ENCODE measurements at regions not wholly inside any gene's neighbourhood (a gene's known extent, or its start where the extent isn't known, plus 50 kb on each side); places are given as distances from the start of the nearest gene placed in this dataset.
"Not testable (repeated sequence)": the region's sequence is repeated elsewhere in the genome, so short reads cannot be mapped to it uniquely, and the experiment has no call there.

GRCh38 chr5:36739751-36740221 lies 133.4 kb downstream of the SLC1A3 start:
- DNase-seq (ENCODE audit: insufficient read length, low spot score) (peak; percentile 40), FAIRE-seq (peak; percentile 92)

- no peak for FAIRE-seq
These were observed 134.0 kb downstream of the SLC1A3 start for GRCh38 chr5:36740259-36740898.

DNA sequence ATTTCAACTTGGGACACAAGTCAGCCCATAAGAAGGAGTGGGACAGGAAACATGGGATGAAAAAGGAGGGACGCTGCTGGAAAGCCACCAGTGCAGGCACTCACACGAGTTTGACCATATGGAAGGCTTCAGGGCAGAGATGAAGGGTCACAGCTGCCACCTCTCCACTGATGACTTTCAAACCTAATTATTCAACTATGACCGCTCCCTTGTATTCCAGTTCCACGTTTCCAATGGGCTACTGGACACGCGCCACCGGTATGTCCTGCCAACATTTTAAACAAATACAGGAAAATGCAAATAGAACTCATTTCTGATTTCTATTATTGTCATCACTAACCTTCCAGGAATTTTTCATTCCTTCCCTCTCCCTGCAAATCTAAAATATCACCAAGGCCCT lies 134.7 kb downstream of the SLC1A3 start:
- DNase-seq (ENCODE audit: insufficient read length, low spot score) = no peak
- FAIRE-seq = no peak

More at GRCh38 chr5:36740259-36740898, 134.0 kb downstream of the SLC1A3 start:
- no peak for DNase-seq (ENCODE audit: insufficient read length, low spot score)

- no peak for FAIRE-seq
- no peak for DNase-seq (ENCODE audit: insufficient read length, low spot score)
These were observed 132.4 kb upstream of the NIPBL start for GRCh38 chr5:36743891-36744772.

GRCh38 chr5:36744773-36745589 lies 131.6 kb upstream of the NIPBL start:
- DNase-seq (ENCODE audit: insufficient read length, low spot score) (peak; percentile 50), FAIRE-seq (peak; percentile 18)

DNA sequence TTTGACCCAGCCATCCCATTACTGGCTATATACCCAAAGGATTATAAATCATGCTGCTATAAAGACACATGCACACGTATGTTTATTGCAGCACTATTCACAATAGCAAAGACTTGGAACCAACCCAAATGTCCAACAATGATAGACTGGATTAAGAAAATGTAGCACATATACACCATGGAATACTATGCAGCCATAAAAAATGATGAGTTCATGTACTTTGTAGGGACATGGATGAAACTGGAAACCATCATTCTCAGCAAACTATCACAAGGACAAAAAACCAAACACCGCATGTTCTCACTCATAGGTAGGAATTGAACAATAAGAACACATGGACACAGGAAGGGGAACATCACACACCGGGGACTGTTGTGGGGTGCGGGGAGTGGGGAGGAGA lies 128.8 kb upstream of the NIPBL start:
- FAIRE-seq; DNase-seq (ENCODE audit: insufficient read length, low spot score): not testable (repeated sequence)

DNA sequence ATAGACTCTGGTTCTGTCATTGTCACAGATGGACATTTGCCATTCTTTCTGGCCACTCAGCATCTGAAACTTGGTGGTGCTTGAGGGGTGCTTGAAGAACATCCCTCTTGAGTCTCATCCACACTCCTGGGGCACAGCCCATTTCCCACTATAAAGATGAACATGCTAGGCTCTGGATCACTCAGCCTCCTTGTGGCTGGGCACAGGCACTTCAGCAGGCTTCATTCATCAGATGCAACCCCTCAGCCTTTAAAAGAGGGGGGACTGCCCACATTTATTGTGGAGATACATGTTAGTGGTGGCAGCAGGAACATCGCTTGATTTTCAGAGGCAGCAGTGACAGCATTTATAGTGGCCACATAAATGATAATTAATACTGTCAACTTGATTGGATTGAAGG lies 124.7 kb upstream of the NIPBL start:
- FAIRE-seq (no peak), DNase-seq (ENCODE audit: insufficient read length, low spot score) (no peak)

GRCh38 chr5:36755342-36755741 lies 121.2 kb upstream of the NIPBL start:
- FAIRE-seq (no peak), DNase-seq (ENCODE audit: insufficient read length, low spot score) (no peak)

GRCh38 chr5:36755920-36756488 lies 120.6 kb upstream of the NIPBL start:
- no peak for FAIRE-seq

GRCh38 chr5:36756848-36757247 lies 119.7 kb upstream of the NIPBL start:
- FAIRE-seq = no peak
- no peak for DNase-seq (ENCODE audit: insufficient read length, low spot score)

More at GRCh38 chr5:36755920-36756488, 120.6 kb upstream of the NIPBL start:
- no peak for DNase-seq (ENCODE audit: insufficient read length, low spot score)

- DNase-seq (ENCODE audit: insufficient read length, low spot score) (no peak), FAIRE-seq (no peak)
These were observed 117.5 kb upstream of the NIPBL start for GRCh38 chr5:36759117-36759516.

DNA sequence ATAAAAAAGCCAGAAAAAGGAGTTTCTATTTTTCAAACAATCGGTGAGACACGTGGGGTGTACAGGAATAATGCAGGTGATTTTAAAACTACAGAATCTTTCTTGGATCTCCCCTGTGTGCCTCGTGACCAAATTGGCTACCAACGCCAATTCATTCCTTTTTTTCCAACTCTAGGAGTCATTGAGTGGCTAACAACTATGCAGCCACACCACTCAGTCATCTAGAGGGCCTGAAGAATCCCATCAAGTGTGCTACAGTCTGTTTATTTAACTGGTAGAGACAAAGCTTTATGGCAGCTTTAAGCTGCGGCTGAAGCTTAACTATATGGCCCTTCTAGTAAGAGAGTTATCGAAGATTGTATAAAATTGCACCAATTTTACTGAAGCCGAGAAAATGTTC lies 113.1 kb upstream of the NIPBL start:
- FAIRE-seq (no peak), DNase-seq (ENCODE audit: insufficient read length, low spot score) (no peak)

- FAIRE-seq (no peak), DNase-seq (ENCODE audit: insufficient read length, low spot score) (no peak)
These were observed 110.7 kb upstream of the NIPBL start for GRCh38 chr5:36765876-36766275.

GRCh38 chr5:36766981-36767380 lies 109.6 kb upstream of the NIPBL start:
- FAIRE-seq = no peak
- no peak for DNase-seq (ENCODE audit: insufficient read length, low spot score)

DNA sequence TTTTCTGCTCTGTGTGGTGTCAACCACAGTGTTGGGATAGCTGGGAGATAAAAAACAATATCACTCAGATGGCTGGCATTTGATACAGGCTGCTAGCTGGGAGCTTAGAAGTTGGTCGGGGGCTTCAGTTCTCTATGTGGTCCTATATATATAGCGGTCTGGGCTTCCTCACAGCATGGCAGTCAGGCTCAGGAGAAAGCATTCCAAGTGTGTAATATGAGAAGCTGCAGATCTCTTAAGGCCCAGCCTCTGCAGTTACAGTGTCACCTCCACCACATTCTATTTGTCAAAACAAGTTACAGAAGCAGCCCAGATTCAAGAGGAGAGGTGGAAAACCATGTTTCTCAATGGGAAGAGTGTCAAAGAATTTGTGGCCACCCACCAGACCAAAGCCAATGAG lies 108.1 kb upstream of the NIPBL start:
- DNase-seq (ENCODE audit: insufficient read length, low spot score) = no peak
- no peak for FAIRE-seq

DNA sequence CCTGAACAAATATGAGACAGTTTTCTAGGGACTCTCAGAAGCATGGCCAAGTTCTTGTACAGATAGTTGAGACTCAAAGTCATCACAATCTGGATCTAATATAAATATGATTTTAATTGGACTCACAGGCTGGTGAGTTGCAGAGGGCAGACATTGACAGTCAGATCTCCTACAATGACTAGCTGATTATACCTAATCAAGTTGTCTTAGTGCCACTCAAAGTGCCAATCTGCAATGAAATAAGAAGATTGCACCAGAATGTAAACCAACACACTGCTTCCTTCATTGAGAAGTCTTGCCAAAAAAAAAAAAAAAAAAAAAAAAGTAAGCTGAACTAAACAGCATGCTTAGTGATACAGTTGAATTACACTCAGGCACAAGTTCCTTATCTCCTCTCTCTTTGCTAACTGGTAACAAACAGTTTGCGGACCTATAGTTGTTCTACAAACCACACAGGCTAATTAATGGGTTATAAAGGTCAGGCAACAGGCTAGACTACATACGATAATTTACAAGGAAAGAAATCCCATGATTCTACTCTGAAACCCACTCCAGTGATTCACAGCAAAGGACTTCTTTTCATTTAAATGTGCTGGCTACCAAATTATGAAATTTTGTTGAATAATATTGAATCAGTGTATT lies 107.3 kb upstream of the NIPBL start:
- DNase-seq (ENCODE audit: insufficient read length, low spot score) (no peak), FAIRE-seq (no peak)

- FAIRE-seq = no peak
- no peak for DNase-seq (ENCODE audit: insufficient read length, low spot score)
These were observed 106.4 kb upstream of the NIPBL start for GRCh38 chr5:36770125-36770524.

DNA sequence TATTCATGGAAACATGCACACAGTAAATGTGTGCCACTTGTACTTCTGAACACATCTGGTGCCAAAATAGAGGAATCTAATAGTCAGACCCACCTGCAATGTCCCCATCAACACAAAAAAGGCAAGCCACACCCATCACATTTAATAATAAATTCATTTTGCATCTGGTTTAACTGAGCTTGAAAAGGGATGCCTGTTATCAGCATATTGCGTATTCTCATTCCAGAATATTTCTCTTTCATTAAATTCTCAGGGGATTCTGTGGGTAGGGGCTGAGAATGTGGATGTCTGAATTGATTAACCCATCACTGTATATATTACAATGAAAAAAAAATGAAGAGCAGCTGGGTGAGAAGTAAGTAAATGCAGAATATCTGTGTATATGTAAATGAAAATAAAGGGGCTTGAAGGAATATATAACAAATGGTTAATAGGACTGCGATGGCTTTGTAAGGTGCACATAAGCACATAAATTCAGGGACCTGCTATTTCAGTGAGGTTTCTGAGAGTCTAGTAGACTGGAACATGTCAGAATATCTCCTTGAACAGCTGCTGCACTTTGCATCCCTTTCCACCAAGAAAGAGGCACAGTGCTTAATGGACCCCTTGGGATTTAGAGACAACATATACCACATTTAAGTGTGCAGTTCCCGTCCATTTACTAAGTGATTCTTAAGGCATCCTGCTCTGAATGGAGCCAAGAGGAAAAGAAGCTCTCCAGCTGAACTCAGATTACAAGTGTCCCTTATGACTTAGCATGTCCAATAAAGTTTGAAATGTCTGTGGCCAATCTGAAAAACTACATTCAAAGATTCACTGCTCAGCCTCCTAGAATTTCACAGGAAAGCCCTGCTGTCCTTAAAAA lies 104.1 kb upstream of the NIPBL start:
- FAIRE-seq (no peak), DNase-seq (ENCODE audit: insufficient read length, low spot score) (no peak)

- DNase-seq (ENCODE audit: insufficient read length, low spot score) = no peak
- FAIRE-seq = no peak
These were observed 99.3 kb upstream of the NIPBL start for GRCh38 chr5:36777105-36777757.
